Neural cell (in vitro differentiated cells): ENCODE measurements at regions not wholly inside any gene's neighbourhood (a gene's known extent, or its start where the extent isn't known, plus 50 kb on each side); places are given as distances from the start of the nearest gene placed in this dataset.

ENCODE experiments used
- H2AFZ ChIP-seq: fragments of 200-600, 300-800 bp; sonication (generic), shearing (Covaris generic); 2 replicates; pipeline ENCODE4 v1.6.0; 2014; ENCODE audit warnings: low read depth, mild to moderate bottlenecking, antibody characterized with exemption, low read length, moderate library complexity
- H3F3A ChIP-seq: fragments of 200-600 bp; shearing (Covaris generic); 2 replicates; pipeline ENCODE4 v1.6.1; 2016; ENCODE audit warnings: mild to moderate bottlenecking, moderate library complexity, mixed read lengths, antibody characterized with exemption, low read length; ENCODE audit not compliant: insufficient read depth, poor library complexity, severe bottlenecking
- H3K27ac ChIP-seq: fragments of 200-600, 300-800 bp; sonication (generic), shearing (Covaris generic); 2 replicates; pipeline ENCODE4 v1.5.1; 2014; ENCODE audit warnings: mild to moderate bottlenecking, low read length, moderate library complexity
- H3K27me3 ChIP-seq: fragments of 300-800, 200-600 bp; sonication (generic), shearing (Covaris generic); 2 replicates; pipeline ENCODE4 v1.6.0; 2014; ENCODE audit warnings: mild to moderate bottlenecking, low read depth, low read length, moderate library complexity; ENCODE audit not compliant: insufficient read depth
- H3K36me3 ChIP-seq: fragments of 300-800, 200-600 bp; sonication (generic), shearing (Covaris generic); 2 replicates; pipeline ENCODE4 v1.5.1; 2014; ENCODE audit warnings: mild to moderate bottlenecking, antibody characterized with exemption, low read length, moderate library complexity; ENCODE audit not compliant: insufficient read depth
- H3K4me2 ChIP-seq: fragments of 300-800, 200-600 bp; sonication (generic), shearing (Covaris generic); 2 replicates; pipeline ENCODE4 v1.6.0; 2014; ENCODE audit warnings: mild to moderate bottlenecking, low read length
- H3K4me3 ChIP-seq: fragments of 300-800, 200-600 bp; sonication (generic), shearing (Covaris generic); 2 replicates; pipeline ENCODE4 v1.5.1; 2014; ENCODE audit warnings: mild to moderate bottlenecking, low read length, moderate library complexity
- H3K79me2 ChIP-seq: fragments of 200-600 bp; shearing (Covaris generic); replicated peaks from 2 replicates; pipeline ENCODE4 v1.6.0; 2014; ENCODE audit warnings: mild to moderate bottlenecking, low read length, moderate library complexity; ENCODE audit not compliant: insufficient read depth
- H3K9ac ChIP-seq: fragments of 300-800, 200-600 bp; sonication (generic), shearing (Covaris generic); 2 replicates; pipeline ENCODE4 v1.6.1; 2016; ENCODE audit warnings: mild to moderate bottlenecking, low read length, mixed read lengths
- H3K9me2 ChIP-seq: fragments of 200-600 bp; shearing (Covaris generic); 2 replicates; pipeline ENCODE4 v1.6.1; 2016; ENCODE audit warnings: mild to moderate bottlenecking, low read length, mixed read lengths; ENCODE audit not compliant: insufficient read depth
- H3K9me3 ChIP-seq: fragments of 200-600, 300-800 bp; sonication (generic), shearing (Covaris generic); 2 replicates; pipeline ENCODE4 v1.6.1; 2016; ENCODE audit warnings: mild to moderate bottlenecking, mixed run types, low read length, moderate library complexity, mixed read lengths
- H4K20me1 ChIP-seq: fragments of 200-600 bp; shearing (Covaris generic); 2 replicates; pipeline ENCODE4 v1.6.1; 2016; ENCODE audit warnings: mild to moderate bottlenecking, mixed run types; ENCODE audit not compliant: insufficient read depth
- CTCF ChIP-seq: fragments of 450-650 bp; IDR thresholded peaks from 2 replicates; pipeline ENCODE4 v1.5.1; 2014; ENCODE audit warnings: antibody characterized with exemption, mild to moderate bottlenecking, moderate library complexity; ENCODE audit not compliant: poor library complexity, severe bottlenecking
- EP300 ChIP-seq: fragments of 450-650 bp; conservative IDR thresholded peaks from 2 replicates; pipeline ENCODE4 v1.6.1; 2014; ENCODE audit warnings: antibody characterized with exemption, mild to moderate bottlenecking, moderate library complexity; ENCODE audit not compliant: poor library complexity, severe bottlenecking
- EZH2 ChIP-seq: fragments of 200-600, 300-800 bp; shearing (Covaris generic), sonication (generic); IDR thresholded peaks from 2 replicates; pipeline ENCODE4 v1.6.1; 2014; ENCODE audit warnings: antibody characterized with exemption, low read length, borderline replicate concordance, mild to moderate bottlenecking; ENCODE audit not compliant: insufficient read depth, poor library complexity, severe bottlenecking
- MXI1 ChIP-seq: fragments of 450-650 bp; conservative IDR thresholded peaks from 2 replicates; pipeline ENCODE4 v1.6.1; 2014; ENCODE audit warnings: antibody characterized with exemption, mild to moderate bottlenecking; ENCODE audit not compliant: poor library complexity, severe bottlenecking
- POLR2AphosphoS5 ChIP-seq: IDR thresholded peaks from 2 replicates; pipeline ENCODE4 v1.6.1; 2012
- RAD21 ChIP-seq: fragments of 450-650 bp; conservative IDR thresholded peaks from 2 replicates; pipeline ENCODE4 v1.6.1; 2014; ENCODE audit warnings: antibody characterized with exemption, mild to moderate bottlenecking, moderate library complexity
- SMC3 ChIP-seq: fragments of 450-650 bp; conservative IDR thresholded peaks from 2 replicates; pipeline ENCODE4 v1.6.1; 2014; ENCODE audit warnings: antibody characterized with exemption, mild to moderate bottlenecking, moderate library complexity; ENCODE audit not compliant: poor library complexity
- TAF1 ChIP-seq: IDR thresholded peaks from 2 replicates; pipeline ENCODE4 v1.6.1; 2012; ENCODE audit warnings: low read depth
- TF ChIP-seq, protein P1 (sequence below): IDR thresholded peaks from 2 replicates; pipeline ENCODE4 v1.6.1; 2012; ENCODE audit warnings: borderline replicate concordance

DNA sequence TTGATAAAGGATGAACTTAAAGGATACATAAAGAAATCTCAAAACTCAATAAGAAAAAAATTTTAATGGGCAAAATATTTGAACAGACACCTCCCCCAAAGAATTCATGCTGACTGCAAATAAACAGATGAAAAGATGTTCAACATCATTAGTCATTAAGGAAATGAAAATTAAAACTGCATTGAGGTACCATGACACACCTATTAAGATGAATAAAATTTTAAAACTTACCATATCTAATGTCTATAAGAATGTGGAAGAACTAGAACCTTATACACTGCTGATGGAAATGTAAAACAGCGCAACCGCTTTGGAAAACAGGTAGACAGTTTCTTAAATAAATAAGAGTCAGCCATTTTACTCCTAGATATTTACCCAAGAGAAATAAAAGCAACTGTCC, 266.8 kb upstream of the TET2 start:
- H3K9me3 ChIP-seq = no peaks in the 10 kb centered on the region
- no peaks in the 10 kb centered on the region for H3K79me2 ChIP-seq
- no peak for TF ChIP-seq TAF1
- TF ChIP-seq, protein P1, sequence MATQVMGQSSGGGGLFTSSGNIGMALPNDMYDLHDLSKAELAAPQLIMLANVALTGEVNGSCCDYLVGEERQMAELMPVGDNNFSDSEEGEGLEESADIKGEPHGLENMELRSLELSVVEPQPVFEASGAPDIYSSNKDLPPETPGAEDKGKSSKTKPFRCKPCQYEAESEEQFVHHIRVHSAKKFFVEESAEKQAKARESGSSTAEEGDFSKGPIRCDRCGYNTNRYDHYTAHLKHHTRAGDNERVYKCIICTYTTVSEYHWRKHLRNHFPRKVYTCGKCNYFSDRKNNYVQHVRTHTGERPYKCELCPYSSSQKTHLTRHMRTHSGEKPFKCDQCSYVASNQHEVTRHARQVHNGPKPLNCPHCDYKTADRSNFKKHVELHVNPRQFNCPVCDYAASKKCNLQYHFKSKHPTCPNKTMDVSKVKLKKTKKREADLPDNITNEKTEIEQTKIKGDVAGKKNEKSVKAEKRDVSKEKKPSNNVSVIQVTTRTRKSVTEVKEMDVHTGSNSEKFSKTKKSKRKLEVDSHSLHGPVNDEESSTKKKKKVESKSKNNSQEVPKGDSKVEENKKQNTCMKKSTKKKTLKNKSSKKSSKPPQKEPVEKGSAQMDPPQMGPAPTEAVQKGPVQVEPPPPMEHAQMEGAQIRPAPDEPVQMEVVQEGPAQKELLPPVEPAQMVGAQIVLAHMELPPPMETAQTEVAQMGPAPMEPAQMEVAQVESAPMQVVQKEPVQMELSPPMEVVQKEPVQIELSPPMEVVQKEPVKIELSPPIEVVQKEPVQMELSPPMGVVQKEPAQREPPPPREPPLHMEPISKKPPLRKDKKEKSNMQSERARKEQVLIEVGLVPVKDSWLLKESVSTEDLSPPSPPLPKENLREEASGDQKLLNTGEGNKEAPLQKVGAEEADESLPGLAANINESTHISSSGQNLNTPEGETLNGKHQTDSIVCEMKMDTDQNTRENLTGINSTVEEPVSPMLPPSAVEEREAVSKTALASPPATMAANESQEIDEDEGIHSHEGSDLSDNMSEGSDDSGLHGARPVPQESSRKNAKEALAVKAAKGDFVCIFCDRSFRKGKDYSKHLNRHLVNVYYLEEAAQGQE = no peak
- TF ChIP-seq CTCF = no peak
- TF ChIP-seq RAD21 = no peak
- no peak for TF ChIP-seq EZH2
- no peak for TF ChIP-seq MXI1
- no peak for TF ChIP-seq EP300
- no peak for TF ChIP-seq SMC3
- no peak for TF ChIP-seq POLR2AphosphoS5

DNA sequence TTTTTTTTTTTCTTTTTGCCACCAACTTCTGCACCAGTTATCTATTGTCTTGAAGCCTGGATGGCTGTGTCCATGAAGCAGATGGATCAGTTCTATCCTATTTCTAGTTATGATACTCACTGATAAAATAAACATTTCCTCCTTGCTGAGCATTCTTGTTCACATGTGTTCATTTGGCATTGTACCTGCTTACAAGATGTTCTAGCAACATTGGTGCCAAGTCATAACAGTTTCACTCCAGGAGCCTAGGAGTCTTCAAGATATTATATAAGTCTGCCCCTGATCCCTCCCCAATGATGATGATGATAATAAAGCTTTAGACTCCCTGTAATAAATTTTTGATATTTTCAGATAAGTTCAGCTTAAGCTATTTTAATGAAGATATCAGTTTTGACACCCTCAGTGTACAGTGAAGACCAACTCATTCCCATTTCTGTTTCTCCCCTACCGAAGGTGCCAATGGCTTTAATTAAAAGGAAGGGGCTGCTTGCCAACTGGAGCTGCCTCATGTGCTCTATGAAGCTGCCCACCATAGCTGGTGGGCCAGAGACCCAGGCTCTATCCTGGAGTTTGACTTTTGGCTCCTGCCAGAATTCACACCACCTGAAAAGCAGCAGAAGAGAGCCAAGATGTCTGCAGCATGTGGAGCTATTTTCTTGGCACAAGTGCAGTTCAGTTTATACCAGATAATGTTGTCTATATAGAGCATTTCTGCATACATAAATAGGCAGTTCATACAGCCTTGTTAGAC, 265.4 kb upstream of the TET2 start:
- no peaks in the 10 kb centered on the region for H3K36me3 ChIP-seq
- H3K27me3 ChIP-seq = no peaks in the 10 kb centered on the region
- H3F3A ChIP-seq = no peaks in the 10 kb centered on the region
- H3K4me2 ChIP-seq = no peak overlapping the region
- TF ChIP-seq MXI1 (no peak), CTCF (no peak), SMC3 (no peak), POLR2AphosphoS5 (no peak), RAD21 (no peak), TAF1 (no peak)
- no peaks in the 10 kb centered on the region for H3K9me3 ChIP-seq
- no peaks in the 10 kb centered on the region for H3K79me2 ChIP-seq
- no peak overlapping the region for H3K27ac ChIP-seq
- H3K4me3 ChIP-seq = no peak overlapping the region
- H4K20me1 ChIP-seq = no peaks in the 10 kb centered on the region
- no peak overlapping the region for H2AFZ ChIP-seq
- no peak overlapping the region for H3K9ac ChIP-seq
- no peaks in the 10 kb centered on the region for H3K9me2 ChIP-seq

More for the DNA sequence above, 266.8 kb upstream of the TET2 start:
- Histone ChIP-seq H3K9ac (no peak overlapping the region), H3K4me3 (no peak overlapping the region), H3K36me3 (no peaks in the 10 kb centered on the region), H3K27ac (no peak overlapping the region), H3K27me3 (no peaks in the 10 kb centered on the region), H3K9me2 (no peaks in the 10 kb centered on the region), H4K20me1 (no peaks in the 10 kb centered on the region), H3F3A (no peaks in the 10 kb centered on the region), H3K4me2 (no peak overlapping the region), H2AFZ (no peak overlapping the region)
